Thymus (tissue), 11 donors: ENCODE measurements at regions not wholly inside any gene's neighbourhood (a gene's known extent, or its start where the extent isn't known, plus 50 kb on each side); places are given as distances from the start of the nearest gene placed in this dataset.

ENCODE experiments used
- DNase-seq, 9 donors: peaks; one replicate each; pipeline ENCODE4 v3.0.0-alpha.2; 2013; ENCODE audit warnings: low spot score in 9 of 9, low read depth in 6 of 9, missing footprints in 1 of 9
- H3K27ac ChIP-seq, 2 donors: one replicate each; pipeline ENCODE4 v1.5.1; 2013; ENCODE audit warnings: control low read depth in 1 of 2, low read depth in 1 of 2, low read length in 1 of 2, mild to moderate bottlenecking in 1 of 2, moderate library complexity in 1 of 2
- H3K27me3 ChIP-seq, 2 donors: one replicate each; pipeline ENCODE4 v1.5.1; 2013; ENCODE audit warnings: low read length in 1 of 2; ENCODE audit not compliant: control insufficient read depth in 2 of 2, insufficient read depth in 1 of 2
- H3K36me3 ChIP-seq, 2 donors: one replicate each; pipeline ENCODE4 v1.5.1; 2013; ENCODE audit warnings: low read length in 1 of 2, mild to moderate bottlenecking in 1 of 2, moderate library complexity in 1 of 2; ENCODE audit not compliant: control insufficient read depth in 2 of 2, insufficient read depth in 2 of 2
- H3K4me1 ChIP-seq, 2 donors: one replicate each; pipeline ENCODE4 v1.5.1; 2013; ENCODE audit warnings: low read length in 2 of 2; ENCODE audit not compliant: control insufficient read depth in 2 of 2, insufficient read depth in 2 of 2
- H3K4me3 ChIP-seq, 2 donors: one replicate each; pipeline ENCODE4 v1.5.1; 2013; ENCODE audit warnings: low read length in 2 of 2, control low read depth in 1 of 2, mild to moderate bottlenecking in 1 of 2
- H3K9me3 ChIP-seq, 2 donors: one replicate each; pipeline ENCODE4 v1.5.1; 2013; ENCODE audit warnings: low read length in 1 of 2, mild to moderate bottlenecking in 1 of 2; ENCODE audit not compliant: control insufficient read depth in 2 of 2, insufficient read depth in 1 of 2
- WGBS: extraction: QIAGEN DNeasy Blood & Tissue Kit; methylation state at CpG from one replicate; pipeline ENCODE4 v1.1.7; 2013; 5-methylcytosine and 5-hydroxymethylcytosine counted together
- donor health status: healthy.

GRCh38 chr2:181172676-181173075, 192.3 kb downstream of the UBE2E3 start:
- Histone ChIP-seq H3K4me3 (no peak overlapping the region), H3K4me1 (peaks cover 0 to 4% of the 10 kb centered on the region in 2 donors), H3K9me3 (no peaks in the 10 kb centered on the region), H3K27ac (no peak overlapping the region), H3K27me3 (no peaks in the 10 kb centered on the region), H3K36me3 (no peaks in the 10 kb centered on the region)
- DNase-seq = no peak
- WGBS = 91% methylated on average over 3 of the region's 3 CpGs

GRCh38 chr2:181174611-181175580, 194.5 kb downstream of the UBE2E3 start:
- Histone ChIP-seq H3K4me1 (peaks cover 0 to 4% of the 10 kb centered on the region in 2 donors), H3K27me3 (no peaks in the 10 kb centered on the region), H3K9me3 (no peaks in the 10 kb centered on the region), H3K36me3 (no peaks in the 10 kb centered on the region), H3K27ac (no peak overlapping the region), H3K4me3 (no peak overlapping the region)
- 88% methylated on average over 5 of the region's 5 CpGs for WGBS
- no peak for DNase-seq

- Histone ChIP-seq H3K27me3 (no peaks in the 10 kb centered on the region), H3K9me3 (no peaks in the 10 kb centered on the region), H3K36me3 (no peaks in the 10 kb centered on the region), H3K27ac (no peak overlapping the region), H3K4me3 (no peak overlapping the region), H3K4me1 (no peaks in the 10 kb centered on the region)
- 99% methylated on average over 1 of the region's 1 CpG for WGBS
- DNase-seq = no peak
These were observed 196.1 kb downstream of the UBE2E3 start for GRCh38 chr2:181176540-181176939.

GRCh38 chr2:181177376-181177775, 197.0 kb downstream of the UBE2E3 start:
- H3K9me3 ChIP-seq = no peaks in the 10 kb centered on the region
- DNase-seq = no peak
- no peak overlapping the region for H3K4me3 ChIP-seq
- no peak overlapping the region for H3K27ac ChIP-seq
- H3K4me1 ChIP-seq = no peaks in the 10 kb centered on the region
- no peaks in the 10 kb centered on the region for H3K27me3 ChIP-seq
- H3K36me3 ChIP-seq = no peaks in the 10 kb centered on the region

- Histone ChIP-seq H3K4me1 (no peaks in the 10 kb centered on the region), H3K27ac (no peak overlapping the region), H3K27me3 (no peaks in the 10 kb centered on the region), H3K36me3 (no peaks in the 10 kb centered on the region), H3K9me3 (no peaks in the 10 kb centered on the region), H3K4me3 (no peak overlapping the region)
- no peak for DNase-seq
These were observed 197.7 kb downstream of the UBE2E3 start for GRCh38 chr2:181178130-181178529.

GRCh38 chr2:181178823-181179412, 198.5 kb downstream of the UBE2E3 start:
- H3K9me3 ChIP-seq = no peaks in the 10 kb centered on the region

GRCh38 chr2:181183878-181184542, 203.6 kb downstream of the UBE2E3 start:
- H3K9me3 ChIP-seq = no peaks in the 10 kb centered on the region
- H3K36me3 ChIP-seq = peaks cover 0 to 4% of the 10 kb centered on the region in 2 donors
- no peak for DNase-seq
- WGBS = 65% methylated on average over 4 of the region's 4 CpGs
- H3K4me3 ChIP-seq = no peak overlapping the region
- H3K27me3 ChIP-seq = no peaks in the 10 kb centered on the region
- H3K27ac ChIP-seq = no peak overlapping the region
- no peaks in the 10 kb centered on the region for H3K4me1 ChIP-seq

More at GRCh38 chr2:181178823-181179412, 198.5 kb downstream of the UBE2E3 start:
- Histone ChIP-seq H3K27ac (no peak overlapping the region), H3K4me1 (no peaks in the 10 kb centered on the region), H3K4me3 (no peak overlapping the region), H3K36me3 (no peaks in the 10 kb centered on the region), H3K27me3 (no peaks in the 10 kb centered on the region)
- no peak for DNase-seq
- 95% methylated on average over 2 of the region's 2 CpGs for WGBS

- H3K27ac ChIP-seq = no peak overlapping the region
- no peaks in the 10 kb centered on the region for H3K27me3 ChIP-seq
- 72% methylated on average over 6 of the region's 6 CpGs for WGBS
- no peak overlapping the region for H3K4me3 ChIP-seq
- DNase-seq = no peak
- H3K4me1 ChIP-seq = no peaks in the 10 kb centered on the region
- no peaks in the 10 kb centered on the region for H3K9me3 ChIP-seq
- peaks cover 0 to 4% of the 10 kb centered on the region in 2 donors for H3K36me3 ChIP-seq
These were observed 205.0 kb downstream of the UBE2E3 start for GRCh38 chr2:181185421-181185820.

GRCh38 chr2:181185948-181186347, 205.5 kb downstream of the UBE2E3 start:
- Histone ChIP-seq H3K9me3 (no peaks in the 10 kb centered on the region), H3K36me3 (peaks cover 0 to 4% of the 10 kb centered on the region in 2 donors), H3K27me3 (no peaks in the 10 kb centered on the region), H3K4me3 (no peak overlapping the region), H3K27ac (no peak overlapping the region), H3K4me1 (no peaks in the 10 kb centered on the region)
- no peak for DNase-seq
- 96% methylated on average over 4 of the region's 4 CpGs for WGBS
